Parathyroid adenoma (tissue), 2 donors: ENCODE measurements at regions not wholly inside any gene's neighbourhood (a gene's known extent, or its start where the extent isn't known, plus 50 kb on each side); places are given as distances from the start of the nearest gene placed in this dataset.

Source experiments
- H2AFZ ChIP-seq: fragments of 300-600 bp; sonication (generic); one replicate; pipeline ENCODE4 v1.7.0; 2017; ENCODE audit warnings: antibody characterized with exemption, mild to moderate bottlenecking
- H3K27ac ChIP-seq: fragments of 300-600 bp; sonication (generic); one replicate; pipeline ENCODE4 v1.7.0; 2017
- H3K27me3 ChIP-seq: fragments of 300-600 bp; sonication (generic); one replicate; pipeline ENCODE4 v1.7.0; 2017; ENCODE audit warnings: low read length; ENCODE audit not compliant: control insufficient read depth, insufficient read depth
- H3K36me3 ChIP-seq: fragments of 300-600 bp; sonication (generic); one replicate; pipeline ENCODE4 v1.7.0; 2017; ENCODE audit warnings: low read length; ENCODE audit not compliant: control insufficient read depth, insufficient read depth
- H3K4me1 ChIP-seq: fragments of 300-600 bp; sonication (generic); one replicate; pipeline ENCODE4 v1.7.0; 2017; ENCODE audit warnings: control low read depth
- H3K4me2 ChIP-seq: fragments of 300-600 bp; sonication (generic); one replicate; pipeline ENCODE4 v1.7.0; 2017; ENCODE audit warnings: low read length
- H3K4me3 ChIP-seq: fragments of 300-600 bp; sonication (generic); one replicate; pipeline ENCODE4 v1.7.0; 2017; ENCODE audit warnings: low read depth, low read length
- H3K79me2 ChIP-seq: fragments of 300-600 bp; sonication (generic); one replicate; pipeline ENCODE4 v1.7.0; 2017; ENCODE audit warnings: control low read depth
- H3K9ac ChIP-seq: fragments of 300-600 bp; sonication (generic); one replicate; pipeline ENCODE4 v1.7.0; 2017; ENCODE audit warnings: mild to moderate bottlenecking
- H3K9me3 ChIP-seq: fragments of 300-600 bp; sonication (generic); one replicate; pipeline ENCODE4 v1.7.0; 2017; ENCODE audit warnings: low read length; ENCODE audit not compliant: control insufficient read depth
- CTCF ChIP-seq: fragments of 300-600 bp; sonication (generic); IDR thresholded peaks from one replicate; pipeline ENCODE4 v1.7.0; 2017; ENCODE audit warnings: antibody characterized with exemption, mild to moderate bottlenecking
- donor health status: primary hyperparathyroidism.

GRCh38 chr7:138369797-138370196 lies 90.3 kb upstream of the TRIM24 start:
- Histone ChIP-seq H3K4me3 (no peak overlapping the region), H3K36me3 (no peaks in the 10 kb centered on the region), H2AFZ (no peak overlapping the region), H3K4me2 (no peak overlapping the region), H3K79me2 (no peaks in the 10 kb centered on the region), H3K27ac (no peak overlapping the region), H3K27me3 (no peaks in the 10 kb centered on the region), H3K9ac (no peak overlapping the region), H3K4me1 (no peaks in the 10 kb centered on the region), H3K9me3 (peaks cover 4% of the 10 kb centered on the region)
- TF ChIP-seq CTCF, result no peak

DNA sequence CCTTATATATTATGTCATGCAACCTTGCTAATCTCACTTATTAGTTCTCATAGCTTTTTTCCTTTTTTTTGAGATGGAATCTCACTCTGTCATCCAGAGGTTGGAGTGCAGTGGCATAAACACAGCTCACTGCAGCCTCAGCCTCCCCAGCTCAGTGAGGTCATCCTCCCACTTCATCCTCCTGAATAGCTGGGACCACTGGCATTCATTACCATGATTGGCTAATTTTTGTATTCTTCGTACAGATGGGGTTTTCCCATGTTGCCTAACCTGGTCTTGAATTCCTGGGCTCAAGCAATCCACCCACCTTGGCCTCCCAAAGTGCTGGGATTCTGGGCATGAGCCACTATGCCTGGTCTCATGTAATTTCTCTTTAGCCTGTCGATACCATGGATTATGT lies 89.1 kb upstream of the TRIM24 start:
- no peak for TF ChIP-seq CTCF
- Histone ChIP-seq H2AFZ (no peak overlapping the region), H3K27ac (no peak overlapping the region), H3K4me2 (no peak overlapping the region), H3K79me2 (no peaks in the 10 kb centered on the region), H3K9ac (no peak overlapping the region), H3K4me1 (no peaks in the 10 kb centered on the region), H3K27me3 (no peaks in the 10 kb centered on the region), H3K4me3 (no peak overlapping the region), H3K36me3 (no peaks in the 10 kb centered on the region), H3K9me3 (peaks cover 4% of the 10 kb centered on the region)

GRCh38 chr7:138374119-138374693 lies 85.9 kb upstream of the TRIM24 start:
- Histone ChIP-seq H3K9me3 (peaks cover 1% of the 10 kb centered on the region), H3K4me2 (no peak overlapping the region), H2AFZ (no peak overlapping the region), H3K4me1 (no peaks in the 10 kb centered on the region), H3K9ac (no peak overlapping the region), H3K79me2 (no peaks in the 10 kb centered on the region), H3K36me3 (no peaks in the 10 kb centered on the region), H3K27me3 (no peaks in the 10 kb centered on the region), H3K4me3 (no peak overlapping the region), H3K27ac (no peak overlapping the region)
- no peak for TF ChIP-seq CTCF

- H3K4me2 ChIP-seq, result no peak overlapping the region
- no peak overlapping the region for H2AFZ ChIP-seq
- H3K27me3 ChIP-seq, result no peaks in the 10 kb centered on the region
- no peaks in the 10 kb centered on the region for H3K9me3 ChIP-seq
- no peak for TF ChIP-seq CTCF
- H3K27ac ChIP-seq, result no peak overlapping the region
- H3K9ac ChIP-seq, result no peak overlapping the region
- no peaks in the 10 kb centered on the region for H3K79me2 ChIP-seq
- H3K4me1 ChIP-seq, result no peaks in the 10 kb centered on the region
- H3K36me3 ChIP-seq, result no peaks in the 10 kb centered on the region
- H3K4me3 ChIP-seq, result no peak overlapping the region
Measured at GRCh38 chr7:138377306-138377705, 82.8 kb upstream of the TRIM24 start.
